Neuron (in vitro differentiated cells): ENCODE measurements at regions not wholly inside any gene's neighbourhood (a gene's known extent, or its start where the extent isn't known, plus 50 kb on each side); places are given as distances from the start of the nearest gene placed in this dataset.

Experiments
- H2AFZ ChIP-seq: one replicate; pipeline ENCODE4 v1.6.1; 2013; ENCODE audit warnings: low read depth, mild to moderate bottlenecking, inconsistent platforms, low read length, moderate library complexity
- H3K27me3 ChIP-seq: one replicate; pipeline ENCODE4 v1.6.1; 2013; ENCODE audit warnings: low read length; ENCODE audit not compliant: insufficient read depth
- H3K36me3 ChIP-seq: one replicate; pipeline ENCODE4 v1.6.1; 2013; ENCODE audit warnings: low read length; ENCODE audit not compliant: insufficient read depth
- H3K4me1 ChIP-seq: one replicate; pipeline ENCODE4 v1.6.1; 2013; ENCODE audit warnings: low read length; ENCODE audit not compliant: insufficient read depth
- H3K4me3 ChIP-seq: 2 replicates; pipeline ENCODE4 v1.5.1; 2013; ENCODE audit warnings: mild to moderate bottlenecking, low read length, moderate library complexity
- H3K9me3 ChIP-seq: one replicate; pipeline ENCODE4 v1.6.1; 2013; ENCODE audit warnings: low read length

- Histone ChIP-seq H3K36me3 (no peaks in the 10 kb centered on the region), H3K4me3 (no peak overlapping the region), H2AFZ (no peak overlapping the region)
Measured at GRCh38 chr21:19400223-19400770, 996.7 kb upstream of the TMPRSS15 start.

GRCh38 chr21:19402870-19403269, 999.3 kb upstream of the TMPRSS15 start:
- Histone ChIP-seq H3K9me3 (no peaks in the 10 kb centered on the region), H3K36me3 (no peaks in the 10 kb centered on the region), H3K27me3 (no peaks in the 10 kb centered on the region), H2AFZ (no peak overlapping the region), H3K4me1 (no peaks in the 10 kb centered on the region), H3K4me3 (no peak overlapping the region)

More at GRCh38 chr21:19400223-19400770, 996.7 kb upstream of the TMPRSS15 start:
- H3K27me3 ChIP-seq, result no peaks in the 10 kb centered on the region
- no peaks in the 10 kb centered on the region for H3K9me3 ChIP-seq
- no peaks in the 10 kb centered on the region for H3K4me1 ChIP-seq

- H3K4me1 ChIP-seq, result no peaks in the 10 kb centered on the region
- no peak overlapping the region for H3K4me3 ChIP-seq
- no peaks in the 10 kb centered on the region for H3K27me3 ChIP-seq
- H2AFZ ChIP-seq, result no peak overlapping the region
- no peaks in the 10 kb centered on the region for H3K36me3 ChIP-seq
- H3K9me3 ChIP-seq, result no peaks in the 10 kb centered on the region
Measured at GRCh38 chr21:19405326-19405725, 1001.7 kb upstream of the TMPRSS15 start.

DNA sequence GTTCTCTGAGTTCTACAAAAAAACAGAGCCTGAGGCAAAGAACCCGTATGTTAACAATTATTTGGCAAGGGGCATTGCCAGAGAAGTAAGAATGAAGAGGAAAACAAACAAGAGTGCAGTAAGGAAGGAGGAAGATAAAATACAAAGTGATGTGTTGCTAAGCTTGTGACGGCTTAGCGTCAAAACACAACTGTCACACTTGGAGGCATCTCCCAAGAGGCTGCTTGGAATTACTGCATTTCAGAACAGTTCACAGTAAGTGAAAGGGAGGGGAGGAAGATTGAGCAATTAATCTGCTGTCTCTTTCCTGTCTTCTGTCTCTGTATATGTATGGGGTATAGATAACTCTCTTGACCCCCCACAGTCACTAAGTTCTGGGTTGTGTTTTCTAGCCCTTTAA, 1017.0 kb upstream of the TMPRSS15 start:
- no peaks in the 10 kb centered on the region for H3K4me1 ChIP-seq
- H2AFZ ChIP-seq, result no peak overlapping the region
- no peaks in the 10 kb centered on the region for H3K9me3 ChIP-seq
- H3K4me3 ChIP-seq, result no peak overlapping the region
- no peaks in the 10 kb centered on the region for H3K36me3 ChIP-seq
- H3K27me3 ChIP-seq, result no peaks in the 10 kb centered on the region

DNA sequence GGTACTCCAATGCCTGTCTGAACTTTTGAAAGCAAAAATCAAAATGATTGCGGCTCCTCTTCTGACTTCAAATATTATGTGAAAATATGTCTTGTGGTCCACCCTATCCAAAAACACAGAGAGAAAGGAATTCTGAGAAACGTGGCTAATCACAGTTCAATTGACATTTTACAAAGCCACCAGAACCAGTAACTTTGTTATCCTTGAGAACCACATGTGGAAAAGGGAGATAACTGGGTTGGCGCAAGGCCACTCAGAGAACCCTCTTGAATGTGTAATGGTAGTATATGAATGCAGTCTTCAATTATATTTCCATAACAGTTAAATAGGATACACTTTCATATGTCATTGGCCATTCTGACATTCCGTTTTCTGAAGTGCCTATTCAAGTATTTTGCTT, 1030.0 kb upstream of the TMPRSS15 start:
- no peaks in the 10 kb centered on the region for H3K4me1 ChIP-seq

GRCh38 chr21:19440792-19441655, 1037.4 kb upstream of the TMPRSS15 start:
- H3K9me3 ChIP-seq, result no peaks in the 10 kb centered on the region
- no peaks in the 10 kb centered on the region for H3K4me1 ChIP-seq
- no peaks in the 10 kb centered on the region for H3K36me3 ChIP-seq
- H2AFZ ChIP-seq, result no peak overlapping the region
- H3K4me3 ChIP-seq, result no peak overlapping the region
- no peaks in the 10 kb centered on the region for H3K27me3 ChIP-seq

More for the DNA sequence above, 1030.0 kb upstream of the TMPRSS15 start:
- Histone ChIP-seq H3K4me3 (no peak overlapping the region), H3K9me3 (no peaks in the 10 kb centered on the region), H3K27me3 (no peaks in the 10 kb centered on the region), H3K36me3 (no peaks in the 10 kb centered on the region), H2AFZ (no peak overlapping the region)

DNA sequence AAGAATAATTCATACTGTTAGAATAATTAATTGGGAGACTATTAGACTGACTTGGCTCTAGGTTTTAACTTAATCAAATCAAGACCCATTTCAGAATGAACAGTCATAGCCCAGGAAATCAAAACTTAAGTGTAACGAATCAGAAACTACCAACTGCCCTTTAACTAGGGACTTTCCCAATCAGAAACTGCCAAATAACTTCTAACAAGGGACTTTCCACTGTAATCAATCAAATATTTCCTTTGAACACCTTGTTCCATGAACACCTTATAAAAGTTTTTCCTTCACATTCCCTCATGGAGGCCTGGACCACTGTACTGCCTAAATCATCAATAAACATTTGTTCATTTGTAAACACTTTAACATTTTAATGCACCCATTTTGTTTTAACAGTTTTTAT, 1054.7 kb upstream of the TMPRSS15 start:
- H3K36me3 ChIP-seq, result no peaks in the 10 kb centered on the region
- no peaks in the 10 kb centered on the region for H3K9me3 ChIP-seq
- no peaks in the 10 kb centered on the region for H3K27me3 ChIP-seq
- no peak overlapping the region for H2AFZ ChIP-seq
- H3K4me3 ChIP-seq, result no peak overlapping the region
- H3K4me1 ChIP-seq, result peaks cover 4% of the 10 kb centered on the region

GRCh38 chr21:19461481-19462205, 1058.1 kb upstream of the TMPRSS15 start:
- no peak overlapping the region for H2AFZ ChIP-seq
- no peaks in the 10 kb centered on the region for H3K36me3 ChIP-seq
- no peak overlapping the region for H3K4me3 ChIP-seq
- H3K27me3 ChIP-seq, result no peaks in the 10 kb centered on the region
- peaks cover 4% of the 10 kb centered on the region for H3K4me1 ChIP-seq
- H3K9me3 ChIP-seq, result no peaks in the 10 kb centered on the region

DNA sequence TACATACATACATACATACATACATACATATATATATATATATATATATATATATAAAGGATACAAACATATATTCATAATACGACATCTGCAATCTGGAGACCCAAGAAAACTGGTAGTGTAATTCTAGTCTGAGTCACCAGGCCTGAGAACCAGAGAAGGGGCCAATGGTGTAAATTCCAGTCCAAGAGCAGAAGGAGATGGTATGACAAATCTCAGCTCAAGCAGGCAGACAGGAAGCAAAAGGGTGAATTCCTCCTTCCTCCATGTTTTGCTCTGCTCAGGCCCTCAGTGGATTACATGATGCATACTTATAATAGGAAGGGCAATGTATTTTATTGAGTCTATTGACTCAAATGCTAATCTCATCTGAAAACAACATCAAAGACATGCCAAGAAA, 1060.4 kb upstream of the TMPRSS15 start:
- Histone ChIP-seq H3K27me3 (no peaks in the 10 kb centered on the region), H3K36me3 (no peaks in the 10 kb centered on the region), H3K4me3 (no peak overlapping the region), H2AFZ (no peak overlapping the region), H3K9me3 (no peaks in the 10 kb centered on the region), H3K4me1 (peaks cover 4% of the 10 kb centered on the region)

DNA sequence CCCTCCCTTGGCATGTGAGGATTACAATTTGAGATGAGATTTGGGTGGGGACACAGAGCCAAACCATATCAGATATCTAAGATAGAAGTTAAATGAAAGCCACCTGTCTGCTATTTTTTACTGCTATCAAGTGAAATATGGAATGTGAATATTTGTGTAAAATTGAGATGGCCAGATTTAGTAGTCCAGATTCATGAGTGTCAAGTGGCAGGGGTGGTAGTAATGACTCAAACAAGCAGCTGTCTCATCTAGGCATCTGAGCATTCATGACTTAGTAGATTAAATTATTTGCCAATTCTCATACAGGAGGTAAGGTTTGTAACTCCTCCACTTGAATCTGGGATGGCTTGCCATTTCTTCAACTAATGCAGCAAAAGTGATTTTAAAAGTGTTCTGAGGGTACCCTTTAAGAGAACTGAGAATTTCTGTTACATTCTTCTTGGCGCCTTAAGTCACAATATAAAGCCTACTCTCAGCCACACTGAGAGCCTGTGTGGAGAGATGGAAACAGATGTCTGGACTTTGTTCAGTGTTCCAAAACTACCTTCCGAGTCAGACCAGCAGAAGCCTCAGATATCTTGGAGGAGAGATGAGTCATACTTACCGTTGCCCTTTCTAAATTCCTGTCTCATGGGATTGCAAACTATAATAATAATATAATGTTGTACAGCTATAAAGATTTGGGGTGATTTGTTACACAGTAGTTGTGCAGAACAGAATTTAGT, 1065.6 kb upstream of the TMPRSS15 start:
- Histone ChIP-seq H3K27me3 (no peaks in the 10 kb centered on the region), H3K4me3 (no peak overlapping the region), H3K9me3 (no peaks in the 10 kb centered on the region), H2AFZ (no peak overlapping the region), H3K36me3 (no peaks in the 10 kb centered on the region), H3K4me1 (no peaks in the 10 kb centered on the region)

DNA sequence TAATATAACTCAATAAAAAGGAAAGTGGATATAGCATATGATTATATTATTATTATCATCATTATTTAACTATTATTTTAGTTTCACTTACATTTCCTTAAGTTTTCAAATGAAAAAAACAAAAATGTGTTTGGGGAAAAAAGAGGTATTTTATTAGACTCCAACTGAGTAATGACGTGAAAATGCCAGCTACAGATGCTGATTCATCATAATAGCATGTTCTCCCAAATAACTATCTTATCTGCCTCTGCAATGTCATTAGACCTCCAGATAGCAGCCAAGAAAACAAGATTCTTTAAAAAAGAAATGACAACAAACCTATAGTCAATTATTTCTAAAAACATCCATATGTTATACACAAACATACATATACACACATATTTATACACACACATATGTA, 1071.9 kb upstream of the TMPRSS15 start:
- Histone ChIP-seq H3K4me1 (no peaks in the 10 kb centered on the region), H3K9me3 (no peaks in the 10 kb centered on the region), H2AFZ (no peak overlapping the region), H3K4me3 (no peak overlapping the region), H3K36me3 (no peaks in the 10 kb centered on the region), H3K27me3 (no peaks in the 10 kb centered on the region)

DNA sequence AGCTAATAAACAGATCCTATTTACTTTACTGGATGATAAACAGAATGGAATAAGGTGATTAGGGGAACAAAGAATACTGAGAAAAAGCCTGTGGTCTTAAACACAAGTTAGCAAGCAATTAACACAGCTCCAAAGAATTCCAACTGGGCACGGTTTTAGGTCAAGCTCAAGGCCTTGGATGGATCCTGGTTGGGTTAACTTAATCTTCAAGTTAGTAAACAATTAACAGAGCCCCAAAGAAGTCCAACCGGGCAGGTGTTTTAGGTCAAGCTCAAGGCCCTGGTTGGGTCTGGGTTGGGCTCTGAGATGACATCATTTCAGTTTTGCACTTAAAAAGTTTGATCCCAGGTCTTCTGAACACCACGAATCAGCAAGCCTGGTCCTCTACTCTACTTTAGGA, 1086.3 kb upstream of the TMPRSS15 start:
- Histone ChIP-seq H3K4me1 (peaks cover 6% of the 10 kb centered on the region), H3K27me3 (no peaks in the 10 kb centered on the region), H2AFZ (no peak overlapping the region), H3K36me3 (no peaks in the 10 kb centered on the region), H3K9me3 (no peaks in the 10 kb centered on the region), H3K4me3 (no peak overlapping the region)

GRCh38 chr21:19490481-19490880, 1086.9 kb upstream of the TMPRSS15 start:
- Histone ChIP-seq H3K4me1 (peaks cover 6% of the 10 kb centered on the region), H3K27me3 (no peaks in the 10 kb centered on the region), H3K36me3 (no peaks in the 10 kb centered on the region), H2AFZ (no peak overlapping the region), H3K9me3 (no peaks in the 10 kb centered on the region), H3K4me3 (no peak overlapping the region)
